HCT116 (cell line): ENCODE measurements at regions not wholly inside any gene's neighbourhood (a gene's known extent, or its start where the extent isn't known, plus 50 kb on each side); places are given as distances from the start of the nearest gene placed in this dataset.

Experiments used
- CTCF ChIP-seq, 3 experiments: fragments of 200-600 bp in 1 of 3; sonication (generic) in 1 of 3; IDR thresholded peaks in 2 of 3; conservative IDR thresholded peaks in 1 of 3; 2 replicates each; pipeline ENCODE4 v1.5.1; 2012 to 2017; ENCODE audit warnings: low read depth in 2 of 3, low read length in 2 of 3, antibody characterized with exemption in 1 of 3, borderline replicate concordance in 1 of 3, control low read depth in 1 of 3, mild to moderate bottlenecking in 1 of 3, mixed read lengths in 1 of 3, mixed run types in 1 of 3, moderate library complexity in 1 of 3; ENCODE audit not compliant: insufficient read depth in 1 of 3
- EGR1 ChIP-seq: IDR thresholded peaks from 2 replicates; pipeline ENCODE4 v1.6.1; 2012; ENCODE audit warnings: low read depth
- ELF1 ChIP-seq: IDR thresholded peaks from 2 replicates; pipeline ENCODE4 v1.6.1; 2012; ENCODE audit warnings: low read depth, borderline replicate concordance
- EZH2 ChIP-seq: fragments of 200-600 bp; sonication (generic); IDR thresholded peaks from 2 replicates; pipeline ENCODE4 v1.6.1; 2017; ENCODE audit warnings: antibody characterized with exemption, mixed run types
- MAX ChIP-seq: IDR thresholded peaks from 2 replicates; pipeline ENCODE4 v1.6.1; 2012
- POLR2A ChIP-seq: IDR thresholded peaks from 2 replicates; pipeline ENCODE4 v1.7.0; 2011; ENCODE audit warnings: borderline replicate concordance; ENCODE audit not compliant: insufficient read depth, insufficient read length; ENCODE audit errors: extremely low read depth
- POLR2AphosphoS5 ChIP-seq: IDR thresholded peaks from 2 replicates; pipeline ENCODE4 v1.6.1; 2011; ENCODE audit warnings: mild to moderate bottlenecking, low read depth, low read length, moderate library complexity
- SIN3A ChIP-seq: IDR thresholded peaks from 2 replicates; pipeline ENCODE4 v1.6.1; 2012; ENCODE audit warnings: low read depth

- TF ChIP-seq CTCF (IDR thresholded peaks at IDR 0.05 in 2 of 3, conservative IDR thresholded peaks at IDR 0.05 in 1 of 3; ENCODE audit: borderline replicate concordance in 1 of 3, insufficient read depth in 1 of 3, low read depth in 2 of 3, low read length in 2 of 3) (no peak), ELF1 (no peak), POLR2AphosphoS5 (no peak), MAX (no peak), EZH2 (no peak), SIN3A (no peak), POLR2A (no peak), EGR1 (no peak)
These were observed 126.7 kb upstream of the PWP1 start for GRCh38 chr12:107558816-107559382.
